CD4-positive, CD25-positive, alpha-beta regulatory T cell (primary cell): ENCODE measurements at regions not wholly inside any gene's neighbourhood (a gene's known extent, or its start where the extent isn't known, plus 50 kb on each side); places are given as distances from the start of the nearest gene placed in this dataset.

Experiments used
- ATAC-seq, 2 donors: fragments of 150-1000 bp; cut with Tn5 transposase; one replicate each; pipeline ENCODE4 v1.10.0; 2021; ENCODE audit warnings: low read depth in 2 of 2, moderate number of reproducible peaks in 2 of 2, moderate library complexity in 1 of 2
- DNase-seq, 3 donors: peaks; one replicate each; pipeline versions ENCODE4 v3.0.0 to v3.0.0-alpha.2; 2012 to 2022; ENCODE audit warnings: mixed read lengths in 1 of 3
- H3K27ac ChIP-seq: one replicate; pipeline ENCODE4 v1.7.0; 2013; ENCODE audit warnings: mild to moderate bottlenecking, low read length; ENCODE audit not compliant: insufficient read depth, poor library complexity, severe bottlenecking
- H3K27me3 ChIP-seq: one replicate; pipeline ENCODE4 v1.7.0; 2013; ENCODE audit warnings: low read length; ENCODE audit not compliant: control insufficient read depth, insufficient read depth
- H3K36me3 ChIP-seq: one replicate; pipeline ENCODE4 v1.7.0; 2013; ENCODE audit warnings: mild to moderate bottlenecking, low read length, moderate library complexity; ENCODE audit not compliant: control insufficient read depth, insufficient read depth
- H3K4me1 ChIP-seq: 2 replicates; pipeline ENCODE4 v1.7.0; 2013; ENCODE audit warnings: mild to moderate bottlenecking, low read length; ENCODE audit not compliant: insufficient read depth, control insufficient read depth, poor library complexity, severe bottlenecking
- H3K4me3 ChIP-seq: one replicate; pipeline ENCODE4 v1.7.0; 2013; ENCODE audit warnings: low read depth, mild to moderate bottlenecking, low read length, moderate library complexity
- H3K9me3 ChIP-seq, 2 experiments: 1 replicate in 1 of 2; 2 replicates in 1 of 2; pipeline ENCODE4 v1.7.0; 2013; ENCODE audit warnings: low read length in 2 of 2, mild to moderate bottlenecking in 1 of 2, moderate library complexity in 1 of 2; ENCODE audit not compliant: control insufficient read depth in 2 of 2
- H3K27ac Mint-ChIP-seq, 3 donors: one replicate each; pipeline ENCODE4 v1.8.0; 2020 to 2022; ENCODE audit warnings: mild to moderate bottlenecking in 3 of 3, mixed read lengths in 3 of 3, moderate library complexity in 2 of 3
- H3K27me3 Mint-ChIP-seq: one replicate; pipeline ENCODE4 v1.8.0; 2022; ENCODE audit warnings: mild to moderate bottlenecking, mixed read lengths
- H3K36me3 Mint-ChIP-seq: one replicate; pipeline ENCODE4 v1.8.0; 2020; ENCODE audit warnings: mixed read lengths
- H3K4me1 Mint-ChIP-seq, 4 donors: one replicate each; pipeline ENCODE4 v1.8.0; 2020 to 2022; ENCODE audit warnings: mixed read lengths in 4 of 4, mild to moderate bottlenecking in 1 of 4
- H3K4me3 Mint-ChIP-seq, 4 donors: one replicate each; pipeline ENCODE4 v1.8.0; 2020 to 2022; ENCODE audit warnings: mild to moderate bottlenecking in 4 of 4, mixed read lengths in 4 of 4, moderate library complexity in 3 of 4
- H3K9me3 Mint-ChIP-seq, 7 donors: one replicate each; pipeline ENCODE4 v1.8.0; 2020 to 2022; ENCODE audit warnings: mixed read lengths in 7 of 7, mild to moderate bottlenecking in 3 of 7, moderate library complexity in 2 of 7

DNA sequence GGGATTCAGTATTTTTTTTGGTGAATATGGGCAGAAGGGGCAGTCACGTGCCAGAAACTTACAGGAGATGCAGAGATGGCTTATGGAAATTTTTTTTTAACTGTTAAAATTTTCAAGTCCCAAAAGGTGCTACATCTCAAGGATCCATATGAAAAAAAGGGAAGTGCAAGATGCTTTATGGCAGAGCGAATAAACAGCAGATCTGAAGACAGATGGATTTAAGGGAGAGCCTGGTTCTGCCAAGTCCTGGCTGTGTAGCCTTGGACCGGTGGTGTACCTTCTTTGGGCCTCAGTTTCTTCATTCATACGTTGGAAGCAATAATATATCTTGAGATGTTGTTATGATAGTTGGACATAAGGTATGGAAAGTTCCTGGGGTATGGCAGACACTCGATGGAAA lies 91.5 kb upstream of the ARRDC4 start:
- Histone ChIP-seq H3K36me3 (no peaks in the 10 kb centered on the region), H3K27me3 (no peaks in the 10 kb centered on the region), H3K4me3 (no peak overlapping the region), H3K4me1 (no peaks in the 10 kb centered on the region), H3K9me3 (no peaks in the 10 kb centered on the region), H3K27ac (no peak overlapping the region)
- Mint-ChIP-seq H3K27ac (no peak overlapping the region), H3K36me3 (no peaks in the 10 kb centered on the region), H3K9me3 (peaks cover 0 to 7% (median 1%) of the 10 kb centered on the region in 7 donors), H3K4me1 (peaks cover 0 to 2% (median 0%) of the 10 kb centered on the region in 4 donors), H3K27me3 (no peaks in the 10 kb centered on the region), H3K4me3 (no peak overlapping the region)
- DNase-seq = no peak
- ATAC-seq = no peak

DNA sequence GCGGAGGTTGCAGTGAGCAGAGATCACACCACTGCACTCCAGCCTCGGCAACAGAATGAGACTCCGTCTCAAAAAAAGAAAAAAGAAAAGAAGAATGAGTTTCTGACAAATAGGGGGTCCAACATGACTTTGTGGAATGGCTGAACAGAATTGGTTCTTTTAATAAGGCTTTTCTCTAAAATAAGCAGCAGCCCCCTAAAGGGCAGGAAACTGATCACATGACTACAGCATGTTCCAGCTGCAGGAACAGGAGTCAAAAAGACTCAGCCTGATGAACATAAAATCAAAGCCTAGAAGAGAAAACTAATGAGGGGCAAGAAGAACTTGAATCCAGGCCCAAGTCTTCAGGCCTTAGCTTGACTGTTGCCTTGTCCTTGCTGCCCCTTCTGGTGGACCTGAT lies 89.7 kb upstream of the ARRDC4 start:
- Histone ChIP-seq H3K9me3 (no peaks in the 10 kb centered on the region), H3K27ac (no peak overlapping the region), H3K36me3 (no peaks in the 10 kb centered on the region), H3K4me3 (no peak overlapping the region), H3K27me3 (no peaks in the 10 kb centered on the region), H3K4me1 (no peaks in the 10 kb centered on the region)
- Mint-ChIP-seq H3K4me3 (no peak overlapping the region), H3K36me3 (no peaks in the 10 kb centered on the region), H3K4me1 (peaks cover 0 to 2% (median 0%) of the 10 kb centered on the region in 4 donors), H3K27ac (no peak overlapping the region), H3K9me3 (peaks cover 0 to 10% (median 1%) of the 10 kb centered on the region in 7 donors), H3K27me3 (no peaks in the 10 kb centered on the region)
- DNase-seq (no peak), ATAC-seq (no peak)

DNA sequence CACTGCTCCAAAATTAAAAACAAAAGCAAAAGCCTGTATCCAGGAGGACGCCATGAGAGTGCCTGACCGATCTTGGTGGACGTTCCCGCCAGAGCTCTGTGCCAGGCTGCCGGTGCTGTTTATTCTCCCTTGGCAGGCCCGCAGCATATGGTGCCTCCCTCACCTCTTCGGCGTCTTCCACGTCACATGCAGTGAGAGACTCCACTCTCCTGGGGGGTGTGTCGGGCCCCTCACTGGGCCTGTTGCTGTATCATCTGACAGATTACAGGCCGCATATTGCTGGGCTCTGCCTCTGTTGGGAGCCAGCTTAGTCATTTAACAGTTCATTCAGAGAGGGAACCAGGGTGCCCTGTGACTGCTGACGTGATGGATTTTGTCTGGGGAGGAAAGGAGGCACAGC lies 86.4 kb upstream of the ARRDC4 start:
- Histone ChIP-seq H3K27me3 (no peaks in the 10 kb centered on the region), H3K4me1 (no peaks in the 10 kb centered on the region), H3K9me3 (no peaks in the 10 kb centered on the region), H3K27ac (no peak overlapping the region), H3K4me3 (no peak overlapping the region), H3K36me3 (no peaks in the 10 kb centered on the region)
- Mint-ChIP-seq H3K36me3 (no peaks in the 10 kb centered on the region), H3K9me3 (peaks cover 0 to 12% (median 0%) of the 10 kb centered on the region in 7 donors), H3K27me3 (no peaks in the 10 kb centered on the region), H3K4me1 (peaks cover 0 to 2% (median 0%) of the 10 kb centered on the region in 4 donors), H3K27ac (no peak overlapping the region), H3K4me3 (no peak overlapping the region)
- ATAC-seq (no peak), DNase-seq (no peak)

DNA sequence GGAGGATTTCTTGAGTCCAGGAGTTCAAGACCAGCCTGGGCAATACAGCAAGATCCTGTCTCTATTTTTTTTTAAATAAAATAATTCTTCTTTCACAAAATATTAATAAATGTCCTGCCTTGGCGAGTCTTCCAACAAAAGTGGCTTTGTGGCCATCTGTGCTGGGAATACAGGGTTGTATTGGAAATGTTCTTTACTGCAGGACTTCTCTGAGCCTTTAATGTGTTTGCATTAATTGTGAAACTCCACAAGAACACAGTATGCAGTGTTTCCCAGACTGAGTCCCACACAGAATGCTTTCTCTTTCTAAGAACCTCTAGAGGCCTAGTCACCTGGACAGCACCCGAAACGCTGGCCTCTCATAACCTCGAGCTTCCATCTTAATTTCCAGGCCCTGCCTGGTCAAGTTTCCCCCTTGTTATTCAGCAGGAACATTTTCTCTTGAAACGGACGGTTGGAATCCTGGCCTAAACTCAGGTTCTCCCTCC lies 85.4 kb upstream of the ARRDC4 start:
- Mint-ChIP-seq H3K9me3 (peaks cover 0 to 12% (median 0%) of the 10 kb centered on the region in 7 donors), H3K36me3 (no peaks in the 10 kb centered on the region), H3K4me3 (no peak overlapping the region), H3K27ac (no peak overlapping the region), H3K27me3 (peaks cover 4% of the 10 kb centered on the region), H3K4me1 (peaks cover 0 to 2% (median 0%) of the 10 kb centered on the region in 4 donors)
- ATAC-seq (no peak), DNase-seq (no peak)
- no peaks in the 10 kb centered on the region for H3K27me3 ChIP-seq
- H3K4me1 ChIP-seq = no peaks in the 10 kb centered on the region
- H3K9me3 ChIP-seq = no peaks in the 10 kb centered on the region
- no peak overlapping the region for H3K4me3 ChIP-seq
- no peak overlapping the region for H3K27ac ChIP-seq
- H3K36me3 ChIP-seq = no peaks in the 10 kb centered on the region

- H3K27me3 Mint-ChIP-seq = peaks cover 4% of the 10 kb centered on the region
- Histone ChIP-seq H3K36me3 (no peaks in the 10 kb centered on the region), H3K9me3 (no peaks in the 10 kb centered on the region), H3K27ac (no peak overlapping the region), H3K27me3 (no peaks in the 10 kb centered on the region), H3K4me3 (no peak overlapping the region), H3K4me1 (no peaks in the 10 kb centered on the region)
- no peak for ATAC-seq
- H3K4me3 Mint-ChIP-seq = no peak overlapping the region
- no peaks in the 10 kb centered on the region for H3K36me3 Mint-ChIP-seq
- no peak for DNase-seq
- peaks cover 0 to 12% (median 0%) of the 10 kb centered on the region in 7 donors for H3K9me3 Mint-ChIP-seq
- H3K4me1 Mint-ChIP-seq = no peaks in the 10 kb centered on the region
- no peak overlapping the region for H3K27ac Mint-ChIP-seq
Observed at GRCh38 chr15:97875513-97876280, 84.8 kb upstream of the ARRDC4 start.

- no peaks in the 10 kb centered on the region for H3K36me3 ChIP-seq
- no peaks in the 10 kb centered on the region for H3K4me1 Mint-ChIP-seq
Observed at GRCh38 chr15:97876281-97876675, 84.2 kb upstream of the ARRDC4 start.

DNA sequence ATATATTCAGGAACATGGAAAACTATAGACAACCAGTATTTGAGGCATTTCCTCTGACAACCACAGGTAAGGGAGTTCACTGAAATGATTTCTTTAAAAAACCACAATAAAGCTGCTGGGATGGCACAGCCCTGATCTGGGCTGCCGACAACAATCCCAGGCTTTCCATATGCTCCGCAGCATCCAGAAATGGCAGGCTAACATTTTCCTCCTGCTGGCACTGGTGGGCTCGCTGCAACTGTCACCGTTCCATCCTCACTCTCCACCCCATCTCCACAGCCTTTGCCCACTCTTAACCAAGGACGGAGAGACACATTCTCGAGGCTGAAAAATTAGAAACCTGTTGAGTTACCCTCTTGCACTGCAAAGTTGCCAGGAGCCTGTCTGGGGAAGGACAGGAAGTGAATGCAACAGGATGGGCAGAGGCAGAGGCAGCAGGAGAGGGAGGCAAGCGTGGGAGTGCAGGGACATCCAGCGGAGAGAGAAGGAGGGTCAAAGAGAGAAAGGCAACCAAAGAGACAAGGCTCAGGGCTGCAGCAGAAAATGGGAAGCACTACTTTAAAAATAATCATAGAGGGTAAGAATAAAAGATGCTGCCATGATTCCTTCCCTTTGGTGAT lies 79.0 kb upstream of the ARRDC4 start:
- Histone ChIP-seq H3K27ac (no peak overlapping the region), H3K9me3 (no peaks in the 10 kb centered on the region), H3K4me3 (no peak overlapping the region), H3K27me3 (no peaks in the 10 kb centered on the region), H3K4me1 (no peaks in the 10 kb centered on the region), H3K36me3 (no peaks in the 10 kb centered on the region)
- Mint-ChIP-seq H3K4me3 (no peak overlapping the region), H3K27ac (no peak overlapping the region), H3K27me3 (peaks cover 4% of the 10 kb centered on the region), H3K4me1 (no peaks in the 10 kb centered on the region), H3K9me3 (peaks cover 0 to 4% (median 0%) of the 10 kb centered on the region in 7 donors), H3K36me3 (no peaks in the 10 kb centered on the region)
- ATAC-seq (no peak), DNase-seq (no peak)

More at GRCh38 chr15:97876281-97876675, 84.2 kb upstream of the ARRDC4 start:
- Histone ChIP-seq H3K4me1 (no peaks in the 10 kb centered on the region), H3K27ac (no peak overlapping the region), H3K9me3 (no peaks in the 10 kb centered on the region), H3K27me3 (no peaks in the 10 kb centered on the region), H3K4me3 (no peak overlapping the region)
- peaks cover 0 to 8% (median 0%) of the 10 kb centered on the region in 7 donors for H3K9me3 Mint-ChIP-seq
- DNase-seq (no peak), ATAC-seq (no peak)
- no peaks in the 10 kb centered on the region for H3K36me3 Mint-ChIP-seq
- no peak overlapping the region for H3K27ac Mint-ChIP-seq
- H3K27me3 Mint-ChIP-seq = peaks cover 4% of the 10 kb centered on the region
- H3K4me3 Mint-ChIP-seq = no peak overlapping the region
